ENCODE measurements at regions not wholly inside any gene's neighbourhood (a gene's known extent, or its start where the extent isn't known, plus 50 kb on each side); places are given as distances from the start of the nearest gene placed in this dataset.

- Mint-ChIP-seq H3K27ac (no peak overlapping the region), H3K27me3 (peaks cover 0 to 25% (median 4%) of the 10 kb centered on the region in 5 donors)
- POLR2A ChIA-PET = no interaction called here
Observed at GRCh38 chr5:41670854-41671479, 160.6 kb upstream of the PLCXD3 start.

GRCh38 chr5:41670216-41670615, 159.8 kb upstream of the PLCXD3 start:
- Mint-ChIP-seq H3K4me3 (no peak overlapping the region), H3K27me3 (peaks cover 2 to 25% (median 4%) of the 10 kb centered on the region in 5 donors), H3K4me1 (no peaks in the 10 kb centered on the region), H3K27ac (no peak overlapping the region), H3K36me3 (peaks cover 0 to 6% (median 0%) of the 10 kb centered on the region in 3 donors), H3K9me3 (peaks cover 0 to 10% (median 2%) of the 10 kb centered on the region in 9 donors)
- ATAC-seq (no peak), DNase-seq (no peak)
- POLR2A ChIA-PET = no interaction called here

More at GRCh38 chr5:41670854-41671479, 160.6 kb upstream of the PLCXD3 start:
- ATAC-seq (no peak), DNase-seq (no peak)
- H3K4me1 Mint-ChIP-seq = no peaks in the 10 kb centered on the region
- no peak overlapping the region for H3K4me3 Mint-ChIP-seq
- peaks cover 0 to 10% (median 2%) of the 10 kb centered on the region in 9 donors for H3K9me3 Mint-ChIP-seq
- peaks cover 0 to 6% (median 0%) of the 10 kb centered on the region in 3 donors for H3K36me3 Mint-ChIP-seq

DNA sequence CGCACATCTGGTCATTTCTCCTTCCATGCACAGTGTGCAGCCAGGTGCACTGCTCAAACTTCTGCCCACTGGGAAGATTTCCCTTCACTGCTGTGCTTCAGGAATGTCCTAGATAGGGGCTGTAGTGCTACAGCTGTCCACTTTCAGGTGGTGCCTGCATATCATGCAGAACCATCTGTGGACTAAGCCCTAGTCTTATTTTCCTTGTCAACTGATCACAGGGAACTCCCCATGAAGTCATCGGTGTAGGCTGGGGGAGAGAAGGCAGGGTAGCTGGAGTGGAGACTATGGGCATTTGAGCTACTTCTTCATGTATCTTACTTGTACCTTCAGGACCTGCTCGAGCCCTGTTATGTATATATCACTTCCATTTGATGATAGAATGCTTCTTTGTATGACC, 150.9 kb upstream of the PLCXD3 start:
- H3K9me3 Mint-ChIP-seq = peaks cover 0 to 7% (median 0%) of the 10 kb centered on the region in 9 donors
- H3K27ac Mint-ChIP-seq = peak overlapping the region in 1 of 10 donors; percentile 3
- ATAC-seq = no peak
- no peak overlapping the region for H3K4me3 Mint-ChIP-seq
- H3K4me1 Mint-ChIP-seq = no peaks in the 10 kb centered on the region
- H3K36me3 Mint-ChIP-seq = no peaks in the 10 kb centered on the region
- H3K27me3 Mint-ChIP-seq = peaks cover 0 to 5% (median 2%) of the 10 kb centered on the region in 5 donors
- no peak for DNase-seq
- POLR2A ChIA-PET = no interaction called here

DNA sequence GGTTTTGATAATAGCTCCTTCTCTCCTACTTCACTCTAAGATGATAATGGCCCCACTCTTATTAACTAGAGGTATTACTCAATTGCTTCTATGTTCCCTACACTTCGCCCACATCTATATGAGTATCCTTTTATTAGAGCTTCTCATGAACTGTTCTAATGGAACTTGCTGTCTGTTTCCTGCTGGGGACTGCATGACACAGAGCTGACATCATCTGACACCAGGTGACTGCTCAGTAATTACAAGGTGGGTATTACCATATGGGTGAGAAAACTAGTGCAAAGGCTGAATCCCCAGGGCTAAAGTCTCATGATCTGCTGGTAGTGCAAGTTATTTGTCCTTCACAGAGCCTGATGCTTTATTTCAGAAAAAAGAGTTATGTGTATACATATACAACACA, 146.2 kb upstream of the PLCXD3 start:
- DNase-seq = no peak
- Mint-ChIP-seq H3K9me3 (peaks cover 0 to 13% (median 7%) of the 10 kb centered on the region in 9 donors), H3K4me3 (no peak overlapping the region), H3K27me3 (peaks cover 0 to 3% (median 0%) of the 10 kb centered on the region in 5 donors), H3K4me1 (no peaks in the 10 kb centered on the region), H3K27ac (no peak overlapping the region), H3K36me3 (no peaks in the 10 kb centered on the region)
- ATAC-seq = no peak
- POLR2A ChIA-PET = no interaction called here

- Mint-ChIP-seq H3K4me1 (no peaks in the 10 kb centered on the region), H3K9me3 (peaks cover 0 to 13% (median 4%) of the 10 kb centered on the region in 9 donors), H3K27me3 (peaks cover 0 to 6% (median 0%) of the 10 kb centered on the region in 5 donors), H3K27ac (no peak overlapping the region), H3K36me3 (no peaks in the 10 kb centered on the region), H3K4me3 (no peak overlapping the region)
- ATAC-seq (no peak), DNase-seq (no peak)
- POLR2A ChIA-PET = no interaction called here
Observed at GRCh38 chr5:41650131-41650530, 139.7 kb upstream of the PLCXD3 start.

DNA sequence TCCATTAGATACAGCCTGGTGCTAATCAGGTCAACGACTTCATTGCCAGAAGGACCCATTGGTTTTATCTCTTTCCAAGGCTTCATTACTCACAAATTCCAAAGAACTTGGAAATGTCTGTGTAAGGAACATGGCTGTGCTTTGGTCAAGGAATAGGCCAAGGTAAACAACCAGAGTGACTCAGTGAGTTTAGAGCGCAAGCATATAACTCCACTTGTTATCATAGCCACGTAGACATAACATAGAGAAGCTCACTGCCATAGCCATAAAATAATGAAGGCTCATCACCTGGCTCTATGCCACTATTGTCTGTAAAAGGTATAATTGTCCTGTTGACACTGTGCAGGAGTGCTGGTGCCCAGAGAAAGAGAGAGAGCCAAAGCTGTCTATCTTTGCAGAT, 139.3 kb upstream of the PLCXD3 start:
- Mint-ChIP-seq H3K36me3 (no peaks in the 10 kb centered on the region), H3K9me3 (peaks cover 0 to 13% (median 3%) of the 10 kb centered on the region in 9 donors), H3K4me1 (no peaks in the 10 kb centered on the region), H3K4me3 (no peak overlapping the region), H3K27me3 (peaks cover 0 to 6% (median 0%) of the 10 kb centered on the region in 5 donors), H3K27ac (no peak overlapping the region)
- POLR2A ChIA-PET = no interaction called here
- ATAC-seq (no peak), DNase-seq (no peak)

DNA sequence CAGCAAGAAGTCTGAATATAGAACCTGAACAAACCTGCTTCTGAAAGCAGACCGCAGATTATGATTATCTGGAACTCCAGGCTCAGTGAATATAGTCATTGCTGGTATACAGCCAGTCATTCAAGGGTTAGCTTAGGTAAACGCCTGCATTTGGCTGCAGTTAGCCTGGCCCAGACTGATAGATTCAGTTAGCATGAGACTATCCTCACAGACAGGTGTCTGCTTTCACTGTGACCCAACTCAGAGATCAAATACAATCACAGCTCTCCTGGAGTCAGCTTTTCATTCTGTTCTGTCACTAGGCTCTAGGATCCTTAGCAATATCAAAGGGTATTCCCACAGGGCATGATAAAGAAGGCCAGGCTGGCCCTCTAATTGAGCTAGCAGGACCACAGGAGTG, 138.6 kb upstream of the PLCXD3 start:
- Mint-ChIP-seq H3K9me3 (peaks cover 0 to 13% (median 0%) of the 10 kb centered on the region in 9 donors), H3K27me3 (peaks cover 0 to 6% (median 0%) of the 10 kb centered on the region in 5 donors), H3K4me1 (no peaks in the 10 kb centered on the region), H3K27ac (no peak overlapping the region), H3K36me3 (no peaks in the 10 kb centered on the region), H3K4me3 (no peak overlapping the region)
- DNase-seq (no peak), ATAC-seq (no peak)
- POLR2A ChIA-PET = no interaction called here

GRCh38 chr5:41641621-41642020, 131.2 kb upstream of the PLCXD3 start:
- POLR2A ChIA-PET = no interaction called here
- Mint-ChIP-seq H3K4me3 (no peak overlapping the region), H3K4me1 (no peaks in the 10 kb centered on the region), H3K27me3 (peaks cover 3 to 13% (median 6%) of the 10 kb centered on the region in 5 donors), H3K36me3 (no peaks in the 10 kb centered on the region), H3K27ac (no peak overlapping the region), H3K9me3 (peaks cover 0 to 17% (median 0%) of the 10 kb centered on the region in 9 donors)
- DNase-seq (no peak), ATAC-seq (no peak)

- DNase-seq (no peak), ATAC-seq (no peak)
- Mint-ChIP-seq H3K36me3 (no peaks in the 10 kb centered on the region), H3K4me3 (no peak overlapping the region), H3K9me3 (peaks cover 0 to 17% (median 0%) of the 10 kb centered on the region in 9 donors), H3K27ac (no peak overlapping the region), H3K4me1 (no peaks in the 10 kb centered on the region), H3K27me3 (peaks cover 4 to 13% (median 6%) of the 10 kb centered on the region in 5 donors)
- POLR2A ChIA-PET = no interaction called here
Observed at GRCh38 chr5:41638685-41639084, 128.3 kb upstream of the PLCXD3 start.

DNA sequence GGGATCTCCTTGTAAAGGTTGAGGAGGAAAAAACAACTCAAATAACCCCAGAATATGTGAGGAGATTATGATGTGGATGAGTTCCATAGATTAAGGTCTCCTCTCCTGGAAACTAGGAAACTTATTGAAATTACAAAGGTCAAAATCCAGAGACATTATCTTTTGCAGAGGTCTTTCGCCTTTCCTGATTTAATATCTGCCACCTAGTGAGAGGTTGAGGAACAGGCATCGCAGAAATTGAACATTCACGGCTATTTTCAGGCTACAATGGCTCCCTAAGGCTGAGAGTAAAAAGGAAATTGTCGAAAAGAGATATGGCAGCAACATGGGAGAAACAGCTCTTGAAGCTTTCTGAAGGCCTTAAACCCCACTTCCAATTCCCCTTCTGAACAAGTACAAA, 127.5 kb upstream of the PLCXD3 start:
- H3K4me3 Mint-ChIP-seq = no peak overlapping the region
- POLR2A ChIA-PET = no interaction called here
- peaks cover 0 to 9% (median 0%) of the 10 kb centered on the region in 9 donors for H3K9me3 Mint-ChIP-seq
- H3K4me1 Mint-ChIP-seq = no peaks in the 10 kb centered on the region
- no peaks in the 10 kb centered on the region for H3K36me3 Mint-ChIP-seq
- peaks cover 4 to 13% (median 6%) of the 10 kb centered on the region in 5 donors for H3K27me3 Mint-ChIP-seq
- ATAC-seq = no peak
- no peak overlapping the region for H3K27ac Mint-ChIP-seq
- no peak for DNase-seq

GRCh38 chr5:41637424-41637823, 127.0 kb upstream of the PLCXD3 start:
- Mint-ChIP-seq H3K27me3 (peaks cover 4 to 13% (median 6%) of the 10 kb centered on the region in 5 donors), H3K9me3 (peaks cover 0 to 5% (median 0%) of the 10 kb centered on the region in 9 donors), H3K4me3 (no peak overlapping the region), H3K4me1 (no peaks in the 10 kb centered on the region), H3K36me3 (no peaks in the 10 kb centered on the region), H3K27ac (no peak overlapping the region)
- DNase-seq (no peak), ATAC-seq (no peak)
- POLR2A ChIA-PET = no interaction called here

DNA sequence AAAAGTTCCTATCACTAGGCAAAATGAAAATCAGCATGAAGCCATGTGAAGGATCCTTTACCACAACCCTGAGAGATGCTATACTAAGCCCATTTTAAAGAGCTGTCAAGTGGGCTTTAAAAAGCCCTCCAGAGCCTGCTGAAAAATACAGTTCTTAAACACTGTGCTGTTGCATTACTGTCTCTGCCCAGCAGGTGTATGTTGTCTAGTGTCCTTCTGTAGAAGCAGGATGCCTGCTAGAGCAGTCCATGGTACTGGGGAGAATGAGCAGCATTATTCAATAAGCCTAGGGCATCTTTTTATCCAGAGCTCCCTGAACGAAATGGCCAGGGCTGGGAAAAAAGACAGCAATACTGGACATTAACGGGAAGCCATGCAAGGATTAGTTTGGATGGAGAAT, 126.2 kb upstream of the PLCXD3 start:
- no peak for ATAC-seq
- no peaks in the 10 kb centered on the region for H3K4me1 Mint-ChIP-seq
- POLR2A ChIA-PET = no interaction called here
- peaks cover 4 to 13% (median 6%) of the 10 kb centered on the region in 5 donors for H3K27me3 Mint-ChIP-seq
- DNase-seq = no peak
- H3K27ac Mint-ChIP-seq = no peak overlapping the region
- peaks cover 0 to 7% (median 0%) of the 10 kb centered on the region in 9 donors for H3K9me3 Mint-ChIP-seq
- H3K4me3 Mint-ChIP-seq = no peak overlapping the region
- H3K36me3 Mint-ChIP-seq = no peaks in the 10 kb centered on the region

- peaks cover 0 to 8% (median 0%) of the 10 kb centered on the region in 5 donors for H3K27me3 Mint-ChIP-seq
- no peaks in the 10 kb centered on the region for H3K4me1 Mint-ChIP-seq
- no peak overlapping the region for H3K27ac Mint-ChIP-seq
- DNase-seq (no peak), ATAC-seq (no peak)
- H3K9me3 Mint-ChIP-seq = peaks cover 0 to 7% (median 0%) of the 10 kb centered on the region in 9 donors
- no peaks in the 10 kb centered on the region for H3K36me3 Mint-ChIP-seq
- no peak overlapping the region for H3K4me3 Mint-ChIP-seq
- POLR2A ChIA-PET = no interaction called here
Observed at GRCh38 chr5:41629897-41630296, 119.5 kb upstream of the PLCXD3 start.

- Mint-ChIP-seq H3K36me3 (no peaks in the 10 kb centered on the region), H3K27me3 (peaks cover 0 to 8% (median 2%) of the 10 kb centered on the region in 5 donors), H3K9me3 (peaks cover 0 to 6% (median 0%) of the 10 kb centered on the region in 9 donors), H3K4me1 (no peaks in the 10 kb centered on the region), H3K27ac (no peak overlapping the region), H3K4me3 (no peak overlapping the region)
- ATAC-seq = no peak
- no peak for DNase-seq
- POLR2A ChIA-PET = no interaction called here
Observed at GRCh38 chr5:41625571-41625970, 115.2 kb upstream of the PLCXD3 start.
